Mucosa of stomach (tissue), 1 donor: ENCODE measurements at regions not wholly inside any gene's neighbourhood (a gene's known extent, or its start where the extent isn't known, plus 50 kb on each side); places are given as distances from the start of the nearest gene placed in this dataset.

Experiments used
- H3K27me3 ChIP-seq: one replicate; pipeline ENCODE4 v1.7.0; 2013; ENCODE audit warnings: mild to moderate bottlenecking, low read length; ENCODE audit not compliant: control insufficient read depth, insufficient read depth
- H3K36me3 ChIP-seq: one replicate; pipeline ENCODE4 v1.7.0; 2013; ENCODE audit warnings: low read length; ENCODE audit not compliant: control insufficient read depth, insufficient read depth
- H3K4me1 ChIP-seq: one replicate; pipeline ENCODE4 v1.7.0; 2013; ENCODE audit warnings: mild to moderate bottlenecking, low read length; ENCODE audit not compliant: control insufficient read depth, insufficient read depth
- H3K4me3 ChIP-seq: one replicate; pipeline ENCODE4 v1.7.0; 2013; ENCODE audit warnings: low read length
- H3K9ac ChIP-seq: one replicate; pipeline ENCODE4 v1.7.0; 2013; ENCODE audit warnings: mild to moderate bottlenecking, low read length, moderate library complexity
- H3K9me3 ChIP-seq: one replicate; pipeline ENCODE4 v1.7.0; 2013; ENCODE audit warnings: mild to moderate bottlenecking, low read length, moderate library complexity; ENCODE audit not compliant: control insufficient read depth
- donor health status: Pancreatic carcinoma.

GRCh38 chr6:48775157-48775556, 664.2 kb upstream of the PTCHD4 start:
- Histone ChIP-seq H3K4me3 (no peak overlapping the region), H3K4me1 (no peaks in the 10 kb centered on the region), H3K36me3 (no peaks in the 10 kb centered on the region), H3K9ac (no peak overlapping the region), H3K9me3 (no peaks in the 10 kb centered on the region), H3K27me3 (no peaks in the 10 kb centered on the region)

- H3K4me3 ChIP-seq: no peak overlapping the region
- H3K4me1 ChIP-seq: no peaks in the 10 kb centered on the region
- no peaks in the 10 kb centered on the region for H3K36me3 ChIP-seq
- H3K9me3 ChIP-seq: no peaks in the 10 kb centered on the region
- H3K9ac ChIP-seq: no peak overlapping the region
- H3K27me3 ChIP-seq: no peaks in the 10 kb centered on the region
Measured at GRCh38 chr6:48774276-48774675, 663.3 kb upstream of the PTCHD4 start.

- peaks cover 9% of the 10 kb centered on the region for H3K4me1 ChIP-seq
- no peak overlapping the region for H3K9ac ChIP-seq
Measured at GRCh38 chr6:48766349-48766748, 655.4 kb upstream of the PTCHD4 start.

GRCh38 chr6:48765352-48765961, 654.5 kb upstream of the PTCHD4 start:
- no peak overlapping the region for H3K9ac ChIP-seq
- peaks cover 9% of the 10 kb centered on the region for H3K4me1 ChIP-seq
- no peaks in the 10 kb centered on the region for H3K27me3 ChIP-seq
- H3K9me3 ChIP-seq: no peaks in the 10 kb centered on the region
- no peaks in the 10 kb centered on the region for H3K36me3 ChIP-seq
- H3K4me3 ChIP-seq: no peak overlapping the region

More at GRCh38 chr6:48766349-48766748, 655.4 kb upstream of the PTCHD4 start:
- H3K36me3 ChIP-seq: no peaks in the 10 kb centered on the region
- no peaks in the 10 kb centered on the region for H3K27me3 ChIP-seq
- no peak overlapping the region for H3K4me3 ChIP-seq
- no peaks in the 10 kb centered on the region for H3K9me3 ChIP-seq

- Histone ChIP-seq H3K27me3 (no peaks in the 10 kb centered on the region), H3K4me3 (no peak overlapping the region), H3K9me3 (no peaks in the 10 kb centered on the region), H3K4me1 (peaks cover 9% of the 10 kb centered on the region), H3K9ac (no peak overlapping the region), H3K36me3 (no peaks in the 10 kb centered on the region)
Measured at GRCh38 chr6:48764286-48765044, 653.5 kb upstream of the PTCHD4 start.

GRCh38 chr6:48757661-48758060, 646.7 kb upstream of the PTCHD4 start:
- Histone ChIP-seq H3K36me3 (no peaks in the 10 kb centered on the region), H3K4me3 (no peak overlapping the region), H3K27me3 (no peaks in the 10 kb centered on the region), H3K4me1 (no peaks in the 10 kb centered on the region), H3K9me3 (no peaks in the 10 kb centered on the region), H3K9ac (no peak overlapping the region)

- H3K4me1 ChIP-seq: no peaks in the 10 kb centered on the region
- H3K27me3 ChIP-seq: no peaks in the 10 kb centered on the region
- H3K36me3 ChIP-seq: no peaks in the 10 kb centered on the region
- H3K9me3 ChIP-seq: no peaks in the 10 kb centered on the region
- no peak overlapping the region for H3K4me3 ChIP-seq
- H3K9ac ChIP-seq: no peak overlapping the region
Measured at GRCh38 chr6:48755315-48755714, 644.3 kb upstream of the PTCHD4 start.

GRCh38 chr6:48754641-48755040, 643.6 kb upstream of the PTCHD4 start:
- H3K4me3 ChIP-seq: no peak overlapping the region
- H3K27me3 ChIP-seq: no peaks in the 10 kb centered on the region
- H3K4me1 ChIP-seq: no peaks in the 10 kb centered on the region
- no peaks in the 10 kb centered on the region for H3K36me3 ChIP-seq
- no peaks in the 10 kb centered on the region for H3K9me3 ChIP-seq
- no peak overlapping the region for H3K9ac ChIP-seq

- H3K4me1 ChIP-seq: no peaks in the 10 kb centered on the region
- no peak overlapping the region for H3K9ac ChIP-seq
- no peaks in the 10 kb centered on the region for H3K9me3 ChIP-seq
- no peaks in the 10 kb centered on the region for H3K36me3 ChIP-seq
- no peaks in the 10 kb centered on the region for H3K27me3 ChIP-seq
- no peak overlapping the region for H3K4me3 ChIP-seq
Measured at GRCh38 chr6:48750861-48751260, 639.9 kb upstream of the PTCHD4 start.

- Histone ChIP-seq H3K4me1 (no peaks in the 10 kb centered on the region), H3K4me3 (no peak overlapping the region), H3K27me3 (no peaks in the 10 kb centered on the region), H3K9ac (no peak overlapping the region), H3K36me3 (no peaks in the 10 kb centered on the region), H3K9me3 (no peaks in the 10 kb centered on the region)
Measured at GRCh38 chr6:48747471-48747870, 636.5 kb upstream of the PTCHD4 start.

GRCh38 chr6:48747040-48747439, 636.0 kb upstream of the PTCHD4 start:
- Histone ChIP-seq H3K36me3 (no peaks in the 10 kb centered on the region), H3K4me1 (no peaks in the 10 kb centered on the region), H3K9me3 (no peaks in the 10 kb centered on the region)

GRCh38 chr6:48744948-48745347, 634.0 kb upstream of the PTCHD4 start:
- Histone ChIP-seq H3K36me3 (no peaks in the 10 kb centered on the region), H3K4me1 (no peaks in the 10 kb centered on the region), H3K9ac (no peak overlapping the region), H3K4me3 (no peak overlapping the region), H3K27me3 (no peaks in the 10 kb centered on the region), H3K9me3 (no peaks in the 10 kb centered on the region)

More at GRCh38 chr6:48747040-48747439, 636.0 kb upstream of the PTCHD4 start:
- no peaks in the 10 kb centered on the region for H3K27me3 ChIP-seq
- H3K9ac ChIP-seq: no peak overlapping the region
- H3K4me3 ChIP-seq: no peak overlapping the region
